GM21529 (cell line): ENCODE measurements at regions not wholly inside any gene's neighbourhood (a gene's known extent, or its start where the extent isn't known, plus 50 kb on each side); places are given as distances from the start of the nearest gene placed in this dataset.

Experiments
- ATAC-seq: cut with Tn5 transposase; IDR thresholded peaks from one replicate; pipeline ENCODE4 v1.9.1; 2021; ENCODE audit not compliant: unreplicated experiment

- ATAC-seq: no peak
Measured at GRCh38 chr10:44064987-44065787, 319.7 kb downstream of the CXCL12 start.

GRCh38 chr10:44064317-44064716 is 320.6 kb downstream of the CXCL12 start:
- ATAC-seq: no peak

GRCh38 chr10:44063686-44064085 is 321.2 kb downstream of the CXCL12 start:
- ATAC-seq: no peak

- ATAC-seq: no peak
Measured at GRCh38 chr10:44060719-44061118, 324.2 kb downstream of the CXCL12 start.

GRCh38 chr10:44060221-44060620 is 324.7 kb downstream of the CXCL12 start:
- no peak for ATAC-seq

GRCh38 chr10:44058259-44058658 is 326.6 kb downstream of the CXCL12 start:
- ATAC-seq: no peak

- no peak for ATAC-seq
Measured at GRCh38 chr10:44056967-44057805, 327.7 kb downstream of the CXCL12 start.

- no peak for ATAC-seq
Measured at GRCh38 chr10:44056206-44056605, 328.7 kb downstream of the CXCL12 start.

- ATAC-seq: no peak
Measured at GRCh38 chr10:44054046-44054445, 330.9 kb downstream of the CXCL12 start.

- no peak for ATAC-seq
Measured at GRCh38 chr10:44053391-44053790, 331.5 kb downstream of the CXCL12 start.

- no peak for ATAC-seq
Measured at GRCh38 chr10:44051584-44052385, 333.1 kb downstream of the CXCL12 start.

- ATAC-seq: no peak
Measured at GRCh38 chr10:44051091-44051490, 333.8 kb downstream of the CXCL12 start.

GRCh38 chr10:44049301-44050015 is 335.4 kb downstream of the CXCL12 start:
- no peak for ATAC-seq

- ATAC-seq: no peak
Measured at GRCh38 chr10:44047361-44047760, 337.5 kb downstream of the CXCL12 start.

- no peak for ATAC-seq
Measured at GRCh38 chr10:44046605-44047004, 338.3 kb downstream of the CXCL12 start.

GRCh38 chr10:44045020-44045419 is 339.9 kb downstream of the CXCL12 start:
- no peak for ATAC-seq

- ATAC-seq: no peak
Measured at GRCh38 chr10:44044549-44044948, 340.3 kb downstream of the CXCL12 start.

GRCh38 chr10:44043646-44044375 is 341.1 kb downstream of the CXCL12 start:
- no peak for ATAC-seq

GRCh38 chr10:44042926-44043602 is 341.8 kb downstream of the CXCL12 start:
- no peak for ATAC-seq
